ENCODE measurements at regions not wholly inside any gene's neighbourhood (a gene's known extent, or its start where the extent isn't known, plus 50 kb on each side); places are given as distances from the start of the nearest gene placed in this dataset.

GRCh38 chr4:90030202-90030601, 97.0 kb upstream of the CCSER1 start:
- TF ChIP-seq CTCF (IDR thresholded peaks at IDR 0.05) (no peak), POLR2A (IDR thresholded peaks at IDR 0.05) (no peak)

Measured in heart left ventricle (tissue), 13 donors.